ENCODE measurements at regions not wholly inside any gene's neighbourhood (a gene's known extent, or its start where the extent isn't known, plus 50 kb on each side); places are given as distances from the start of the nearest gene placed in this dataset.

DNA sequence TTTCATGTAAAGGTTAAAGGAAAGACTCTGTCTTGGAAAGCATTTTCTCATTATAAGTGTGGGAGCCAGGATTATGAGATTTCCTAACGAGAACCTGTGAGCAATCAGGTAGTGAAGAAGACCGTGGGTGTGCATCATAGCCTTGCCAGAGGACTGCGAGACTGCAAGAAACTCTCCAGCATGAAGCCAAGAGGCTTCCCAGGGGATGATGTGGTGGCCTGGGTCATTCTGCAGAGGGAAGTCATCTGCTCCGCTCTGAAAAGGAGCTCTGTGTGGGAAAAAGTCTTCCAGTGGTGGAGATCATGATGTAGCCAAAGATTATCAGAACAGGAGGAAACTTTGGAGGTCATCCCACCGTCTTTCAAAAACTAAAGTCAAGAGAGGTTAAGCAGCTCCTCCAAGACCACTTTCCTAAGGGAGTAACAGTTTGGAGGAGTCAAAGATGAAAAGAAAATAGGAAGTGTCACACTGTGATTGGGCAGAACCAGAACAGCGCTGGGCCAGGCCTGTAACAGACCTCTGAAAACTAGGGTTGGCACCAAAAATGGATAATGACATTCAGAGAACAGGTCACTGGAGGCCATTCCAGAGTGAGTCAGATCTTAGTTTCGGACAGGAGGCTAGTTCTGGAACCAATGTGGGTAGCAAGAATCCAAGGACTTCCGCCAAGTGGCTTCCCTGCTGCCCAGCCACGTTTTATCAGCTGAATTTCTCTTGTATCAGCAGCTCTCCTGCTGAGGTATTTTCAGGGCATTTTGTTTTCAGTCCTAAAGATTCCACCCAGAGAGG lies 113.0 kb downstream of the LRATD1 start:
- 65 to 67% methylated on average over 9 of the region's 9 CpGs for WGBS, 2 donors
- peak in 1 of 2 donors; percentile 33 for DNase-seq

DNA sequence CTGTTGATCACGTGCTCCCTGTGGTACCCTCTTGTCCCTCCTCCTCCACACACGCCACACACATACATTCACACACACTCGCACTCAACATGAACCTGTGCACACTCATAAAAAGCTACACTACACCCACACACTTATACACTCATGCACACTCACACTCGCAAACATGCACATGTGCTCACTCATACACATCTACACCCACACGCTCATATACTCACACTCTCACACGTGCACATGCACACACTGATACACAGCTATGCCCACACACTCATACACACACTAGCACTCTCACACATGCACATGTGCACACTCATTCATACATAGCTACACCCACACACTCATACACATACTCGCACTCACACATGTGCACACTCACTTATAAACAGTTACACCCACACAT lies 113.6 kb downstream of the LRATD1 start:
- Histone ChIP-seq H3K4me3 (no peak overlapping the region), H3K36me3 (no peaks in the 10 kb centered on the region), H3K27ac (no peak overlapping the region), H3K4me1 (peaks cover 0 to 3% (median 0%) of the 10 kb centered on the region in 9 donors), H3K27me3 (no peaks in the 10 kb centered on the region), H3K9me3 (peaks cover 0 to 11% (median 0%) of the 10 kb centered on the region in 11 donors)
- ATAC-seq (no peak), DNase-seq (no peak)
- WGBS, 2 donors, result 93 to 95% methylated on average over 7 of the region's 7 CpGs
- TF ChIP-seq, protein P1, sequence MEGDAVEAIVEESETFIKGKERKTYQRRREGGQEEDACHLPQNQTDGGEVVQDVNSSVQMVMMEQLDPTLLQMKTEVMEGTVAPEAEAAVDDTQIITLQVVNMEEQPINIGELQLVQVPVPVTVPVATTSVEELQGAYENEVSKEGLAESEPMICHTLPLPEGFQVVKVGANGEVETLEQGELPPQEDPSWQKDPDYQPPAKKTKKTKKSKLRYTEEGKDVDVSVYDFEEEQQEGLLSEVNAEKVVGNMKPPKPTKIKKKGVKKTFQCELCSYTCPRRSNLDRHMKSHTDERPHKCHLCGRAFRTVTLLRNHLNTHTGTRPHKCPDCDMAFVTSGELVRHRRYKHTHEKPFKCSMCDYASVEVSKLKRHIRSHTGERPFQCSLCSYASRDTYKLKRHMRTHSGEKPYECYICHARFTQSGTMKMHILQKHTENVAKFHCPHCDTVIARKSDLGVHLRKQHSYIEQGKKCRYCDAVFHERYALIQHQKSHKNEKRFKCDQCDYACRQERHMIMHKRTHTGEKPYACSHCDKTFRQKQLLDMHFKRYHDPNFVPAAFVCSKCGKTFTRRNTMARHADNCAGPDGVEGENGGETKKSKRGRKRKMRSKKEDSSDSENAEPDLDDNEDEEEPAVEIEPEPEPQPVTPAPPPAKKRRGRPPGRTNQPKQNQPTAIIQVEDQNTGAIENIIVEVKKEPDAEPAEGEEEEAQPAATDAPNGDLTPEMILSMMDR (IDR thresholded peaks at IDR 0.05), result no peak
- intact Hi-C loops (cut with DNase I), result no loop called here

More for the DNA sequence above, 113.0 kb downstream of the LRATD1 start:
- Histone ChIP-seq H3K36me3 (no peaks in the 10 kb centered on the region), H3K9me3 (peaks cover 0 to 11% (median 0%) of the 10 kb centered on the region in 11 donors), H3K4me3 (no peak overlapping the region), H3K27ac (no peak overlapping the region), H3K27me3 (no peaks in the 10 kb centered on the region), H3K4me1 (peaks cover 0 to 3% (median 0%) of the 10 kb centered on the region in 9 donors)
- TF ChIP-seq, protein P1 (IDR thresholded peaks at IDR 0.05), result no peak
- intact Hi-C loops (cut with DNase I), result no loop called here
- ATAC-seq, result peak in 4 of 8 donors; percentile 31 to 65 (median 48)

DNA sequence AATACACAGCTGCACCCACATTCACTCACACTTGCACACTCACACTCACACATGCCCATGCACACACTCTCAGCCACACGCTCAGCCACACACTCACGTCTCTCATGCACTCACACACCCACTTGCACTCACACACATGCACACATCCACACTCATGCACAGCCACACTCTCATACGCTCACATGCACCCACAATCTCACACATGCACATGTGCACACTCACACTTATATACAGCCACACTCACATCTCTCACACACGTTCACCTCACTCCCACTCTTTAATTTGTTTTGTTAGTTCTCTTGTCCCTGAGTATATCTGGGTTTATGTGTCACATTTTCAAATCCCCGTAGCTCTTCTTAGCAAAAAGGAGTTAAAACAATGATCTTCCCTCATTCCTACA lies 114.9 kb downstream of the LRATD1 start:
- no peak overlapping the region for H3K4me3 ChIP-seq
- TF ChIP-seq, protein P1 (IDR thresholded peaks at IDR 0.05), result no peak

DNA sequence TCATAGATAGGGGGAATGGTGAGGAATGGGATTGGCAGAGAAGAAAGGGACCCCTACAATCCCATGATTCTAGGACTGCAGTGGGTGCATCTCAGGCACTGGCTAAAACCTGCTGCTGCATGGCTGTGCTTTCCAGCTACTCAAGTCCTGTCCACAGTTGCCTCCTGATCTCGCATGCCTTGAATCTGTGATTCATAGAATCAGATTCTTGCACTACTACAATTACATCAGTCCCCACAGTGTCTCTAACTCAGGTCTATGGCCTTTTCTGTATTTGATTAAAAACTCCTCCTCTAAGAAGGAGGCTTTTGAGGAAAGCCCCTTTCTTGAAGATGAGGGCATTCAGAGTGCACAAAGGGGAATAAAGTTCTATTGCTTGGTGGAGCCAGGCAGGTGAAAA lies 117.4 kb downstream of the LRATD1 start:
- H3K27ac ChIP-seq, result no peak overlapping the region
- 77 to 88% methylated on average over 1 of the region's 1 CpG for WGBS, 2 donors
- H3K4me3 ChIP-seq, result no peak overlapping the region
- intact Hi-C loops (cut with DNase I), result no loop called here
- H3K9me3 ChIP-seq, result peaks cover 0 to 11% (median 0%) of the 10 kb centered on the region in 11 donors
- H3K4me1 ChIP-seq, result peaks cover 0 to 3% (median 0%) of the 10 kb centered on the region in 9 donors
- TF ChIP-seq, protein P1 (IDR thresholded peaks at IDR 0.05), result no peak
- ATAC-seq, result no peak
- H3K27me3 ChIP-seq, result peaks cover 0 to 5% (median 0%) of the 10 kb centered on the region in 7 donors
- no peak for DNase-seq
- no peaks in the 10 kb centered on the region for H3K36me3 ChIP-seq

More for the DNA sequence above, 114.9 kb downstream of the LRATD1 start:
- ATAC-seq (no peak), DNase-seq (no peak)
- intact Hi-C loops (cut with DNase I), result no loop called here
- Histone ChIP-seq H3K4me1 (peaks cover 0 to 3% (median 0%) of the 10 kb centered on the region in 9 donors), H3K27me3 (peaks cover 0 to 5% (median 0%) of the 10 kb centered on the region in 7 donors), H3K27ac (no peak overlapping the region), H3K36me3 (no peaks in the 10 kb centered on the region), H3K9me3 (peaks cover 0 to 11% (median 0%) of the 10 kb centered on the region in 11 donors)
- 87 to 93% methylated on average over 5 of the region's 5 CpGs for WGBS, 2 donors
